Nephron (organoid): ENCODE measurements at regions not wholly inside any gene's neighbourhood (a gene's known extent, or its start where the extent isn't known, plus 50 kb on each side); places are given as distances from the start of the nearest gene placed in this dataset.
A peak's percentile ranks its signal among the peaks of the same experiment; 100 is the strongest.

Experiments used
- H3K27ac Mint-ChIP-seq, 3 experiments: 2 replicates each; pipeline ENCODE4 v1.8.0; 2020; ENCODE audit warnings: mixed read lengths in 3 of 3, mild to moderate bottlenecking in 2 of 3, moderate library complexity in 1 of 3
- H3K27me3 Mint-ChIP-seq: 2 replicates; pipeline ENCODE4 v1.8.0; 2021; ENCODE audit warnings: low read depth, mild to moderate bottlenecking, moderate library complexity, mixed read lengths
- H3K36me3 Mint-ChIP-seq: 2 replicates; pipeline ENCODE4 v1.8.0; 2020; ENCODE audit warnings: low read depth, mixed read lengths
- H3K4me1 Mint-ChIP-seq: 2 replicates; pipeline ENCODE4 v1.8.0; 2020; ENCODE audit warnings: mixed read lengths
- H3K4me3 Mint-ChIP-seq, 3 experiments: 2 replicates each; pipeline ENCODE4 v1.8.0; 2020; ENCODE audit warnings: mild to moderate bottlenecking in 3 of 3, mixed read lengths in 3 of 3, moderate library complexity in 2 of 3
- H3K9me3 Mint-ChIP-seq: 2 replicates; pipeline ENCODE4 v1.8.0; 2020; ENCODE audit warnings: mixed read lengths
- CTCF ChIP-seq, 3 experiments: fragments of 200-600 bp; sonication (generic); IDR thresholded peaks; one replicate each; pipeline ENCODE4 v1.5.0; 2021; ENCODE audit warnings: antibody characterized with exemption in 3 of 3; ENCODE audit not compliant: unreplicated experiment in 3 of 3

- no peak overlapping the region for H3K27ac Mint-ChIP-seq
Measured at GRCh38 chr5:40006260-40006659, 581.5 kb upstream of the DAB2 start.

GRCh38 chr5:40001796-40002195, 577.0 kb upstream of the DAB2 start:
- H3K4me1 Mint-ChIP-seq = peaks cover 7% of the 10 kb centered on the region
- H3K27ac Mint-ChIP-seq = no peak overlapping the region
- H3K36me3 Mint-ChIP-seq = no peaks in the 10 kb centered on the region
- no peak for TF ChIP-seq CTCF (IDR thresholded peaks at IDR 0.05; ENCODE audit: unreplicated experiment in 3 of 3)
- H3K27me3 Mint-ChIP-seq = peaks cover 3% of the 10 kb centered on the region
- H3K9me3 Mint-ChIP-seq = peaks cover 22% of the 10 kb centered on the region
- no peak overlapping the region for H3K4me3 Mint-ChIP-seq

More at GRCh38 chr5:40006260-40006659, 581.5 kb upstream of the DAB2 start:
- H3K4me3 Mint-ChIP-seq = no peak overlapping the region
- no peak for TF ChIP-seq CTCF (IDR thresholded peaks at IDR 0.05; ENCODE audit: unreplicated experiment in 3 of 3)
- peaks cover 3% of the 10 kb centered on the region for H3K27me3 Mint-ChIP-seq
- H3K36me3 Mint-ChIP-seq = no peaks in the 10 kb centered on the region
- H3K4me1 Mint-ChIP-seq = no peaks in the 10 kb centered on the region
- H3K9me3 Mint-ChIP-seq = peaks cover 40% of the 10 kb centered on the region

- peak overlapping the region in 1 of 3 experiments; percentile 8 for H3K27ac Mint-ChIP-seq
- H3K4me1 Mint-ChIP-seq = peaks cover 7% of the 10 kb centered on the region
- TF ChIP-seq CTCF (IDR thresholded peaks at IDR 0.05; ENCODE audit: unreplicated experiment in 3 of 3) = no peak
- H3K4me3 Mint-ChIP-seq = no peak overlapping the region
- no peaks in the 10 kb centered on the region for H3K27me3 Mint-ChIP-seq
- peaks cover 6% of the 10 kb centered on the region for H3K9me3 Mint-ChIP-seq
- no peaks in the 10 kb centered on the region for H3K36me3 Mint-ChIP-seq
Measured at GRCh38 chr5:39998518-39998917, 573.7 kb upstream of the DAB2 start.

GRCh38 chr5:39995990-39996389, 571.2 kb upstream of the DAB2 start:
- TF ChIP-seq CTCF (IDR thresholded peaks at IDR 0.05; ENCODE audit: unreplicated experiment in 3 of 3) = no peak
- no peak overlapping the region for H3K27ac Mint-ChIP-seq
- H3K27me3 Mint-ChIP-seq = no peaks in the 10 kb centered on the region
- no peak overlapping the region for H3K4me3 Mint-ChIP-seq
- peaks cover 7% of the 10 kb centered on the region for H3K4me1 Mint-ChIP-seq
- no peaks in the 10 kb centered on the region for H3K36me3 Mint-ChIP-seq
- H3K9me3 Mint-ChIP-seq = no peaks in the 10 kb centered on the region

- H3K27me3 Mint-ChIP-seq = no peaks in the 10 kb centered on the region
- no peaks in the 10 kb centered on the region for H3K9me3 Mint-ChIP-seq
- no peaks in the 10 kb centered on the region for H3K4me1 Mint-ChIP-seq
- H3K4me3 Mint-ChIP-seq = no peak overlapping the region
- H3K27ac Mint-ChIP-seq = no peak overlapping the region
- TF ChIP-seq CTCF (IDR thresholded peaks at IDR 0.05; ENCODE audit: unreplicated experiment in 3 of 3) = no peak
- no peaks in the 10 kb centered on the region for H3K36me3 Mint-ChIP-seq
Measured at GRCh38 chr5:39992617-39993202, 567.9 kb upstream of the DAB2 start.

- H3K4me3 Mint-ChIP-seq = no peak overlapping the region
- no peak for TF ChIP-seq CTCF (IDR thresholded peaks at IDR 0.05; ENCODE audit: unreplicated experiment in 3 of 3)
- peaks cover 3% of the 10 kb centered on the region for H3K9me3 Mint-ChIP-seq
- H3K27me3 Mint-ChIP-seq = peaks cover 4% of the 10 kb centered on the region
- H3K4me1 Mint-ChIP-seq = no peaks in the 10 kb centered on the region
- H3K36me3 Mint-ChIP-seq = no peaks in the 10 kb centered on the region
- no peak overlapping the region for H3K27ac Mint-ChIP-seq
Measured at GRCh38 chr5:39986614-39987013, 561.8 kb upstream of the DAB2 start.
